B cell (primary cell): ENCODE measurements at regions not wholly inside any gene's neighbourhood (a gene's known extent, or its start where the extent isn't known, plus 50 kb on each side); places are given as distances from the start of the nearest gene placed in this dataset.

Experiments
- CTCF ChIP-seq: fragments of 200-600 bp; IDR thresholded peaks from one replicate; pipeline ENCODE4 v1.8.0; 2022; ENCODE audit warnings: antibody characterized with exemption, mild to moderate bottlenecking
- EZH2 ChIP-seq: IDR thresholded peaks from 2 replicates; pipeline ENCODE4 v1.6.1; 2012; ENCODE audit warnings: borderline replicate concordance, low read depth, mild to moderate bottlenecking, moderate library complexity, low read length; ENCODE audit not compliant: insufficient read depth, poor library complexity, severe bottlenecking

GRCh38 chr3:67866571-67866970, 212.2 kb upstream of the SUCLG2 start:
- no peak for TF ChIP-seq CTCF
- TF ChIP-seq EZH2, result no peak
